Activated CD8-positive, alpha-beta memory T cell treated with anti-CD3 and anti-CD28 coated beads, Interleukin-2, amount 10 ng/mL, durations not matched to agents 7 days and 5 days (primary cell): ENCODE measurements at regions not wholly inside any gene's neighbourhood (a gene's known extent, or its start where the extent isn't known, plus 50 kb on each side); places are given as distances from the start of the nearest gene placed in this dataset.

Source experiments
- ATAC-seq: fragments of 150-1000 bp; cut with Tn5 transposase; one replicate; pipeline ENCODE4 v1.10.0; 2021; ENCODE audit warnings: moderate library complexity
- CTCF ChIA-PET: fragments of 350-600 bp; sonication (Branson Sonifier 250); formaldehyde crosslinking; loops from one replicate; lab custom pipeline; 2021; ENCODE audit warnings: antibody characterized with exemption; lab: Charles Lee
- DNase-seq: peaks from one replicate; pipeline ENCODE4 v3.0.0-alpha.2; 2020
- H3K27ac Mint-ChIP-seq: one replicate; pipeline ENCODE4 v1.8.0; 2021; ENCODE audit warnings: mild to moderate bottlenecking, mixed read lengths
- H3K27me3 Mint-ChIP-seq: one replicate; pipeline ENCODE4 v1.8.0; 2021; ENCODE audit warnings: mixed read lengths
- H3K36me3 Mint-ChIP-seq: one replicate; pipeline ENCODE4 v1.8.0; 2021; ENCODE audit warnings: mild to moderate bottlenecking, mixed read lengths
- H3K4me1 Mint-ChIP-seq: one replicate; pipeline ENCODE4 v1.8.0; 2021; ENCODE audit warnings: mixed read lengths
- H3K4me3 Mint-ChIP-seq: one replicate; pipeline ENCODE4 v1.8.0; 2021; ENCODE audit warnings: mild to moderate bottlenecking, moderate library complexity, mixed read lengths
- H3K9me3 Mint-ChIP-seq: one replicate; pipeline ENCODE4 v1.8.0; 2022; ENCODE audit warnings: low read depth, mixed read lengths

- Mint-ChIP-seq H3K36me3 (no peaks in the 10 kb centered on the region), H3K4me1 (no peaks in the 10 kb centered on the region), H3K27ac (no peak overlapping the region), H3K9me3 (no peaks in the 10 kb centered on the region), H3K4me3 (no peak overlapping the region), H3K27me3 (peaks cover 15% of the 10 kb centered on the region)
- CTCF ChIA-PET: interaction anchor here (1.5 kb wide), 1 partner anchor 76 kb away, joined by 3 read pairs; no protein-coding TSS in a partner anchor
- ATAC-seq (no peak), DNase-seq (no peak)
Measured at GRCh38 chr20:48544402-48545339, 283.1 kb downstream of the PREX1 start.

- CTCF ChIA-PET: no interaction called here
- no peak for ATAC-seq
Measured at GRCh38 chr20:48541581-48542071, 286.2 kb downstream of the PREX1 start.

GRCh38 chr20:48538856-48539255 lies 288.9 kb downstream of the PREX1 start:
- Mint-ChIP-seq H3K4me3 (no peak overlapping the region), H3K27ac (no peak overlapping the region), H3K36me3 (no peaks in the 10 kb centered on the region), H3K9me3 (no peaks in the 10 kb centered on the region), H3K4me1 (no peaks in the 10 kb centered on the region), H3K27me3 (peaks cover 26% of the 10 kb centered on the region)
- ATAC-seq: no peak
- CTCF ChIA-PET: no interaction called here
- DNase-seq: no peak

More at GRCh38 chr20:48541581-48542071, 286.2 kb downstream of the PREX1 start:
- no peak for DNase-seq
- H3K27ac Mint-ChIP-seq: no peak overlapping the region
- no peaks in the 10 kb centered on the region for H3K9me3 Mint-ChIP-seq
- H3K36me3 Mint-ChIP-seq: no peaks in the 10 kb centered on the region
- H3K27me3 Mint-ChIP-seq: peaks cover 25% of the 10 kb centered on the region
- no peaks in the 10 kb centered on the region for H3K4me1 Mint-ChIP-seq
- no peak overlapping the region for H3K4me3 Mint-ChIP-seq

GRCh38 chr20:48538058-48538825 lies 289.6 kb downstream of the PREX1 start:
- H3K27ac Mint-ChIP-seq: no peak overlapping the region
- CTCF ChIA-PET: no interaction called here
- H3K4me3 Mint-ChIP-seq: no peak overlapping the region
- peaks cover 27% of the 10 kb centered on the region for H3K27me3 Mint-ChIP-seq
- H3K4me1 Mint-ChIP-seq: no peaks in the 10 kb centered on the region
- no peaks in the 10 kb centered on the region for H3K36me3 Mint-ChIP-seq
- no peaks in the 10 kb centered on the region for H3K9me3 Mint-ChIP-seq
- ATAC-seq (no peak), DNase-seq (no peak)

- peaks cover 22% of the 10 kb centered on the region for H3K27me3 Mint-ChIP-seq
- no peak for ATAC-seq
- CTCF ChIA-PET: no interaction called here
Measured at GRCh38 chr20:48536206-48536605, 291.6 kb downstream of the PREX1 start.

GRCh38 chr20:48535556-48535955 lies 292.2 kb downstream of the PREX1 start:
- Mint-ChIP-seq H3K4me1 (no peaks in the 10 kb centered on the region), H3K27ac (no peak overlapping the region), H3K36me3 (no peaks in the 10 kb centered on the region), H3K27me3 (peaks cover 22% of the 10 kb centered on the region), H3K4me3 (no peak overlapping the region), H3K9me3 (no peaks in the 10 kb centered on the region)
- ATAC-seq (no peak), DNase-seq (no peak)
- CTCF ChIA-PET: no interaction called here

More at GRCh38 chr20:48536206-48536605, 291.6 kb downstream of the PREX1 start:
- H3K9me3 Mint-ChIP-seq: no peaks in the 10 kb centered on the region
- no peak overlapping the region for H3K4me3 Mint-ChIP-seq
- H3K36me3 Mint-ChIP-seq: no peaks in the 10 kb centered on the region
- H3K4me1 Mint-ChIP-seq: no peaks in the 10 kb centered on the region
- no peak for DNase-seq
- H3K27ac Mint-ChIP-seq: no peak overlapping the region

- CTCF ChIA-PET: no interaction called here
- Mint-ChIP-seq H3K4me1 (no peaks in the 10 kb centered on the region), H3K36me3 (no peaks in the 10 kb centered on the region), H3K27me3 (peaks cover 15% of the 10 kb centered on the region), H3K27ac (no peak overlapping the region), H3K4me3 (no peak overlapping the region), H3K9me3 (no peaks in the 10 kb centered on the region)
- ATAC-seq (no peak), DNase-seq (no peak)
Measured at GRCh38 chr20:48532028-48532427, 295.8 kb downstream of the PREX1 start.

- DNase-seq: no peak
- no peaks in the 10 kb centered on the region for H3K4me1 Mint-ChIP-seq
- H3K9me3 Mint-ChIP-seq: no peaks in the 10 kb centered on the region
- CTCF ChIA-PET: no interaction called here
- ATAC-seq: no peak
- H3K36me3 Mint-ChIP-seq: no peaks in the 10 kb centered on the region
- no peak overlapping the region for H3K27ac Mint-ChIP-seq
- no peak overlapping the region for H3K4me3 Mint-ChIP-seq
- peaks cover 11% of the 10 kb centered on the region for H3K27me3 Mint-ChIP-seq
Measured at GRCh38 chr20:48531505-48531904, 296.3 kb downstream of the PREX1 start.

GRCh38 chr20:48530957-48531356 lies 296.8 kb downstream of the PREX1 start:
- Mint-ChIP-seq H3K4me3 (no peak overlapping the region), H3K36me3 (no peaks in the 10 kb centered on the region), H3K27ac (no peak overlapping the region), H3K27me3 (peaks cover 11% of the 10 kb centered on the region), H3K4me1 (no peaks in the 10 kb centered on the region), H3K9me3 (no peaks in the 10 kb centered on the region)
- ATAC-seq (no peak), DNase-seq (no peak)
- CTCF ChIA-PET: no interaction called here

- DNase-seq (no peak), ATAC-seq (no peak)
- Mint-ChIP-seq H3K4me1 (no peaks in the 10 kb centered on the region), H3K4me3 (no peak overlapping the region), H3K27ac (no peak overlapping the region), H3K27me3 (peaks cover 5% of the 10 kb centered on the region), H3K9me3 (no peaks in the 10 kb centered on the region), H3K36me3 (no peaks in the 10 kb centered on the region)
- CTCF ChIA-PET: no interaction called here
Measured at GRCh38 chr20:48528346-48528745, 299.5 kb downstream of the PREX1 start.

- Mint-ChIP-seq H3K36me3 (no peaks in the 10 kb centered on the region), H3K4me3 (no peak overlapping the region), H3K9me3 (no peaks in the 10 kb centered on the region), H3K27me3 (peaks cover 5% of the 10 kb centered on the region), H3K27ac (no peak overlapping the region), H3K4me1 (no peaks in the 10 kb centered on the region)
- CTCF ChIA-PET: no interaction called here
- no peak for DNase-seq
- no peak for ATAC-seq
Measured at GRCh38 chr20:48527771-48528170, 300.0 kb downstream of the PREX1 start.

GRCh38 chr20:48526936-48527335 lies 300.9 kb downstream of the PREX1 start:
- Mint-ChIP-seq H3K4me3 (no peak overlapping the region), H3K27ac (no peak overlapping the region), H3K9me3 (no peaks in the 10 kb centered on the region), H3K27me3 (peaks cover 4% of the 10 kb centered on the region), H3K4me1 (no peaks in the 10 kb centered on the region), H3K36me3 (no peaks in the 10 kb centered on the region)
- DNase-seq: no peak
- ATAC-seq: no peak
- CTCF ChIA-PET: no interaction called here

- ATAC-seq (no peak), DNase-seq (no peak)
- H3K27ac Mint-ChIP-seq: no peak overlapping the region
- CTCF ChIA-PET: no interaction called here
- no peaks in the 10 kb centered on the region for H3K36me3 Mint-ChIP-seq
- no peak overlapping the region for H3K4me3 Mint-ChIP-seq
- H3K27me3 Mint-ChIP-seq: peaks cover 4% of the 10 kb centered on the region
- H3K9me3 Mint-ChIP-seq: no peaks in the 10 kb centered on the region
- no peaks in the 10 kb centered on the region for H3K4me1 Mint-ChIP-seq
Measured at GRCh38 chr20:48525400-48525799, 302.4 kb downstream of the PREX1 start.
